HG03025 (cell line): ENCODE measurements at regions not wholly inside any gene's neighbourhood (a gene's known extent, or its start where the extent isn't known, plus 50 kb on each side); places are given as distances from the start of the nearest gene placed in this dataset.

Experiments
- ATAC-seq: cut with Tn5 transposase; IDR thresholded peaks from one replicate; pipeline ENCODE4 v1.9.1; 2021; ENCODE audit warnings: mild to moderate bottlenecking, moderate library complexity; ENCODE audit not compliant: unreplicated experiment, low FRiP score

DNA sequence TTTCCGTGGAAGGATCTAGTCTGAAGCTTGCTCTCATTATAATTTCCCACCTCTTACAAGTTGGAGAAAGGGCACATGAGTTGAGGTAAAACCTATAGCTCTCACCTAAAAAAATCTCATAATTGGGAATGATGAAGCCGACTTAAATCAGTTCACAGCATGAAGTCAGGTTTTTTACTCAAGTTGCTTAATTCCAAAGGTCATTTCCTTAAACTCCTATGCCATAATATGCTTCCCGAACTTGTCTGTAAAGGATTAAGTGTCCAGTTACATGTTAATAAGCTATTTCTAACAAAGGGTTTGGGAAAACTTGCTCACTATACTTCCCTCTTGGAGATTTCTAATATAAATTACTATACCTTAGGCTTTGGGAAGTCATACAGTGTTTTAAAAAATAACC is 481.2 kb downstream of the NUP35 start:
- no peak for ATAC-seq

DNA sequence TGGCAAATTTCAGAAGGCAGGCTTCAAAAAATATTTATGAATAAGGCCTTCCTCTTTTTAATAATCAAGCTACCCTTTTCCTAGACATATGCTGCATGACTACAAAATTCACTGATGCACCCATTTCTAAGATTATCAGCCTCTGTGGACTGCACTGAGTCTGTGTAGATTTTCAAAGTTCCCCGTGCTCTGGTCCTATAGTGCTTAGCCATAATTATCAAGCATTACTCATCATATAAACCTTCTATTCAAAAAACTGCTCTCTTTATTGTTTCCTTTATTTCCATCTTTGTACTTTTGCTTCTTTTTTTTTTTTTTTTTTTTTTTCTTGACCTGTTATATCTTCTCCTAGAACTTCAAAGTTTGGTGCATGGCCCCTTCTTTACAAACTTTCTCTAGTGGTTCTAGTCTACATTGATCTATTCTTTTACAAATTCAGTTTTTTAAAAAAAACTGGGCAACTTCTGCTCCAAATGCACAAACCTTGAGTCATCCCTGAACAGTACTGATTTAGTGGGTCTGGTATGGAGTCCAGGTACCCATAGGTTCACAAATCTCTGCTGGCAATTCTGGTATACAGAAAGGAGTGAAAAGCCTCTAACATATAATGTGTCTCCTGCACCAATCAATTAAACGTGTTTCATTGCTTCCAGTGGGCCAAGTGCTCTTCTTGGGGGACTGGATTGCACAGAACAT is 481.9 kb downstream of the NUP35 start:
- no peak for ATAC-seq

DNA sequence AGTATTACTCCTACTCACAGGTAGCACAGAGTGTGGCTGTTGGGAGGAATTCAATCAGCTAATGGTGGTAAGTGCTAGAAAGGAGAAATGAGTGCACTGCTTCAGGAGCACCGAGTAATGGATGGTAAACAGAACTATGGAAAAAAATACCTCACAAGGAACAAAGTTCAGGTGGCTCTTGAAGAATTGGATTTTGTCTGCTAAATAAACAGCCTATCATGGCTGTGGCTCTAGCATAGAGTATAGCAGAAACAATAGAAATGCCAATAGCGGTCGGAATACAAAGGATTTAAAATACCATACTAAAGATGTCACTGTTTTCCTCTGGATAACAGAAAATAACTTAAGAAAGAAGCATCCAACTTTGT is 482.5 kb downstream of the NUP35 start:
- ATAC-seq, result no peak

DNA sequence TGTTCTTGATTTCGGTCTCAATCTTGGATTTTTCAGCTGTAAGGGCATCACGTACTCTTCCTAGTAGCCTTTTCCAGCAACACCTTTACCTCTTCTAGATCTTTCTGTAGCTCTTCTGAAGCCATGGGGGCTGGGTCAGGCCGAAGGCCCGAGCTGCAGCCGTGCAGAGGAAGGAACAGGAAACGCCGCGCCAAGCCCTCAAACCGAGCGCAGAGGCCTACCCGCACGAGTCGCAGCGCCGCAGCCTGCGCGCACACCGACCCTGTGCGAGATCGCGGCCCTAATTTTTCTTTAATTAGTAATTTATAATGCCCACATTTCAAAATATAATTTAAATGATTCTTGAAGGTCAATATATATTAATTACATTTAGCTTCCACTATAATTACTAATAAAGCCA is 483.8 kb downstream of the NUP35 start:
- ATAC-seq, result no peak

DNA sequence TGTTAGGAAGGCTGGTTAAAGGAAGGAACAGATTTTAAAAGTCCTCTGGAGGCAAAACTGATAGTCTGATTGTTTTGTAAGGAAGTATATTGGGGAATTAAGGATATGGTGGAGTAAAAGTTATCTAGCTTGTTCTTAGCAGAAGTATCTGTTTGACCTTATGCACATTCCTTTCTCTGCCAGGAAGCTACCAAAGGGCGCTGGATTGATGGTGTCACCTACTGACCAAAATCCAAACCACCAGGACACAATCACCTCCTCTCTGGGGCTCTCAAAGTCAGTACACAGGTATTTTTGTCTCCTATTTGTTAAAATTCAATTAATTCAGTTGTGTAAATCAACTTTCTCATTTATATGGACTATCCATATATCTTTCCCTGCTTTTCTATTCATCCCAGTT is 484.5 kb downstream of the NUP35 start:
- ATAC-seq, result no peak

DNA sequence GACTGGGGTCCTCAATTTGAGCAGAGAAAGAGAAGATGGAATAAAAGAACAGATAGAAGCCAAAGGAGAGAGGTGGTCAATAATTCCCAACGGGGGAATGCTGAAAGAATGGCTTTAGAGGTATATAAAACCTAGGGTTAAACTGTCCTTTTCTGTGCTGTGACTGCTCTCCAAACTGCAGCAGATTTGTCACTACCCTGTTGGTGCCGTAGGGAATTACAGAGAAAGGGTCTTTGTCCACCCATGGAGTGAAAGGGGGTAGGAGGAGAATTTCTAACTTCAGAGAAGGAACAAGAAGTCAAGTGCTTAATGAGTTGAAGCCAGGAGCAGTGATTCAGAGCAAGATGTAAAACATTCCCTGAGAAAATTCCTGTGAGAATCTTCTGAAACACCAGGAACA is 486.5 kb downstream of the NUP35 start:
- ATAC-seq, result no peak

DNA sequence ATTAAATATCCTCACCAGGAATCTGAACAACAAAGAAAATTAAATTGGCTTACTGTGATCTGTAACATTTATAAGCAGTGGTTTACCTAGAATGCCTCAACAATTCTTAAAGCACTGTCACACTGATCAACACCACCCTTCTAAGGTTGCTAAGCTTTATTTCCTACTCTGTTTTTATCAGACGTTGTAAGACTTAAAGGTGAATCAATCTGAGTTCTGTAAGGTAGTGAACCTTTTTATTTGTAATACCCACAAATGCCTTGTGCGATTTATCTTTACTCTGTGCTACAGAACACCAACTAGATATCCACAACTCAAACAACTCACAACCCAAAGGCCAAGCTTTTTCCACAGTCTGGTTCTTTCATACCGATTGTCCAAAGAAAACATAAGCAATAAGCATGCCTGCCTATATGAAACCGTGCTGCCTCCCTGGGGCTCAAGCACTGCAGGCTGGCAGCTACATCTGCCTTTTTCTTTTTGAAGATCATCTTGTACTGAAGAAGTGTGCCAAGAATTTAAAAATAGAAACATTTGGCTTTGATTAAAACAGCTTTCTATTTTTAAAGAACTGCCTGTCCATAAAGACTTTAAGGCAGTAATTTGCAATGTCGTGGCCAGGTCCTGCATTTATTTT is 490.7 kb downstream of the NUP35 start:
- ATAC-seq, result no peak

DNA sequence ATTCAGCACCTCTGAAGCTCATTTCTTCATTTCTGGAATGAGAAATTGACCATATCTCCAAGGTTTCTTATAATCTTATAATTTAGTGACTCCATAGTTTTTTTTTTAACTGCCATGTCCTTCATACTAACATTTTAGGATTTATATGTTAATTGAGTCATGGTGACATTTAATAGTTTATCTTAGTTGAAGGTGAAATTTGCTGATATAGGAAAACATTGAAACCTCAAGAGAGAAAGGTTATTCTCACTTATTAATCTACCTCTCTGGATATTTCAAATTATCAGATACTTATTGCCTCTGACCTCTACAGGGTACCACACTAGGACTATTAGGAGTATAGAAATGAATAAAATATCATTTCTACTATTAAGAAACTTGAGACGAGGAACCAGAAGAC is 499.0 kb downstream of the NUP35 start:
- no peak for ATAC-seq

DNA sequence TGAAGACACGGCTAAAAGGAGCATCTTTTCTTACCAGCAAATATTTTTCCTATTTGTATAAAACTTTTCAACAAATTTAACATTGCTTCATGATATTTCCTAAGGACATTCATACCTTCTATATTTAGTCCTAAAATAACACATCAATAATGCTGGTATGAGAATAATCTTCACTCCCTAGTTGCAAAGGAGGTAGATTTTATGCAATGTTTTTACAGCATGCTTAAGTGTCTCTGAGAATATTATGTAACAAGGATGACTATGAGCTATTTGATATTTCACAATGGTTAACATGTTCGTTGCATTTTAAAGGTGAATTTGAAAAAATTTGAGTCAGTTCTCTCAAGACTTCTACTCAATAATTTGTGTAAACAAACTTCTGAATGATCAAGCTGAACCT is 506.7 kb downstream of the NUP35 start:
- no peak for ATAC-seq

DNA sequence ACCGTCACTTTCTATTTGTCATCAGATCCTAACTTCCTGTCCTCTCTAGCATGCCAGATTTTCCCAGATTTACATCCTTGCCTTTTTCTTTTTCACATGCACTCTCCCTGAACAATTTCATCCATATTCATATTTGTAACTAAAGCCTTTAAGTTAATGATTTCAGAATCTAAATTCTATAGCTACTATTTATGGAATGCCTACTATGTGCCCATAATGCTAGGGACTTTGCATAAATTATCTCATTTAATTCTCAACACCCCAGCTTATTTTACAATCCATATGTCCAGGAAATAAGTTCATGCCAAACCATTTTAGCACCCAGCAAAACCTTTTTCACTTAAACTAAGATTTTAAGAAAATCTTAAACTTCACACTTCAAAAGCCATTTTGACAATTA is 531.9 kb downstream of the NUP35 start:
- no peak for ATAC-seq

DNA sequence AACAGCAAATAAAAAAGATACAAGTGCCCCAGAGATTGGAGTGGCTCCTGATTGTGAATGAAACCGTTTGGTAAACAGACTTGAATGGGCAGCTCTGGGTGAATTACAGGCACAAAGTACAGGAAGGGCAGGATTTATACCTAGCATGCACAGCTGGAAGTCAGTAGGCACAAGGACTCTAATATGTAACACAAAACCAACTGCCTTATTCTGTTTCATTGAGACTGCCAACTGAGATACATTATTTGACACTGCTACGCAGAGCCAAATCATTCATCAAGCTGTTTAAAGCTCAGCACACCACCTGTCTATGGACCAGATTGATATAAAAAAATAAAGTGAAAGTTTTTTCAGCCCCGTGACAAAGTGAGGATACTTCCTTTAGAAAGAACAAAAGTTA is 541.2 kb downstream of the NUP35 start:
- ATAC-seq, result no peak

DNA sequence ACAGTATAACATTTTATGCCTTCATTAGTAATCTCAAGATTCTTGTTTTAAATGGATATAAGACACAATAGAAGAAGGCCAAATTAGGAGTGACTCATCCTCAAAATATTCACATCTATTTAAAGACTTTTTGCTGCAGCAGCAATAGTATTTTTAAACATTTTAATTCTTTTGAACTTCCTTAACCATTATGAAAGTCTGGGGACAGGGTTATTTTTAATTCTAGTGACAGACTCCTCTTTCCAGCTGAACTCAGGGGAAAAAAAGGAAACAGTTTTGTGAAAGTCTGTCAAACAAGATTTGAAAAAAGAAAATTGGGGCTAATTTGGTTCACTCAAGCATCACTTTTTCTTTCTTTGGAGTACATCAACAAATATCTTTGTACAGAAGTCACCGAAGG is 541.8 kb downstream of the NUP35 start:
- no peak for ATAC-seq

DNA sequence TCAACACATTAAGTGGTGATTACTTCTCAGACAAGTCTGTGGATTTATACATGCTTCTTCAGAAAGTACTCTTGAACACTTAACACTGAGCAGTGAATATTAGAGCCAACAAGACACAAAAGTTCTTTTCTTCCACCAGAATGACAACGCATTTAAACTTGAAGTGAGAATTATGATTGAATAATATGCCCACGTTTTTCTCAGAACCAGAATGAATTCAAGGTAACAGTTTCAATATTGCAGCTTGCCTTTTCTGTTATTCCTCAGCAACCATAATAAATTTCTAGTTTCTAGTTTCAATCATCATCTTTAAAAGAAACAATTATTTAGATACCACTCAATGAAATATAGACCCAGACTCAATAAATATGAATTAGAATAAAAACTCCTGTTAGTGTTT is 547.0 kb downstream of the NUP35 start:
- peak; percentile 54 for ATAC-seq

DNA sequence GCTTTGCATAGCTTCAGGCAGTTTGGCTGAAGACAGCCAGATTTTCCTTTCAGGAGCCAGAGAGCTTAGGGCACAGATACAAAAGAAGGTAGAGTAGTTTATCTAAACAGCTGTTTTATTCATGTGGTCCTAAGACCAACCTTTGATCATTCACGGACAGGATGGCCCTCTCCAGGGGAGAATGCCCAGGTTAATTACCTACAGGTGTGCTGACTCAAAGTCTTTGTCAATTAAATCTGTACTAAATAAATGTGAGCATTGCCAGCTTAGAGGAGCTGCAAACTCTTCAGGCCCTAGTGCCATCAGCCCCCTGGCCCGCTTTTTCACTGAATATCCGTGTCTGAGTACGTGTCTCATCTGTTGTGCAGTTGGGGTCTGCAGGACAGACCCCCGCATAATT is 554.7 kb downstream of the NUP35 start:
- no peak for ATAC-seq

DNA sequence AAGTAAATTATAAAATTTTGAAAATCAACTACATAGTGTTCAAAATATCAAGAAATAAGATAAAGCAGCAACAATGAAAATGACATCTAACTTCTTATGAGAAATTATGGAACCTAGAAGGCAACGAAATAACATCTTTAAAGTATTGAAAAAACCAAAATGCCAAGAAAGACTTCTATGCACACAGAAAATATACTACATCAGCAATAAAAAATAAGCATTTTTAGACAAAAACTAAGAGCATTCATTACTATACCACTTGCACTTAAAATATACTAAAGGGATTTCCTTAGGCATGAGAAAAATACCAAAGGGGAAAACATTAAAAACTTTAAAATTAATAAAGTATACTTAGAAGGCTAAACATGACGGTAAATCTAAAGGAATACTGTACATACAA is 556.3 kb downstream of the NUP35 start:
- no peak for ATAC-seq

DNA sequence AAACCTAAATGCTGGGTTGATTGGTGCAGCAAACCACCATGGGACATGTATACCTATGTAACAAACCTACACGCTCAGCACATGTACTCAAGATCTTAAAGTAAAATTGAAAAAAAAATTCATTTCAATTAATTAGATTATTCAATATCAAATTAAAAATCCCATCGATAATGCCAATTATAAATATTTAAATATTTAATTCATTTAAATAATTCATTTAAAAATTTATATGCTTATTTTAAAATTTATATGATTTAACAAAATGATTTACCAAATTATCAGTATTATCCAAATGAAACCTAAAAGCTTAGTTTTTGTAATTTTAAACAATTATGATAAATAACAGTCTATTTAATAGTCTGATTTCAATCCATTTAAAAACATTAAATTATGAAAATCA is 560.4 kb downstream of the NUP35 start:
- no peak for ATAC-seq

DNA sequence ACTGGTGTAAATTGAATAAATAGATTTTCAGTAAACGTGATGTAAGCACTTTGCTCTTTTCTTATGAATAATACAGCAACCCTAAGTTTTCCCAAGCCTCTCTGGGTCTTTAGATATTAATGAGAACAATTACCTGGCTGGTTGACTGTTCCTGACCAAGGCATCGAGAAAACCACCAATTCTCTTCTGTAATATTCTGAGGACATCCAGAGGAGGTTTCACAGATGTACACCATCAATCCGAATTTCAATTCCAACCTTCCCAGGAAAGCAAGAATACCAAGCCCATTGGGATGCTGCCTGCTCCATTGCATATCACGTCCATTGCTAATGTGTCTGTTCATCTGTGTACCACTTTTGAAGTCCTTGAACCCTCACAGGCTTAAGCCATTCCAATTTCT is 571.8 kb downstream of the NUP35 start:
- ATAC-seq, result no peak

DNA sequence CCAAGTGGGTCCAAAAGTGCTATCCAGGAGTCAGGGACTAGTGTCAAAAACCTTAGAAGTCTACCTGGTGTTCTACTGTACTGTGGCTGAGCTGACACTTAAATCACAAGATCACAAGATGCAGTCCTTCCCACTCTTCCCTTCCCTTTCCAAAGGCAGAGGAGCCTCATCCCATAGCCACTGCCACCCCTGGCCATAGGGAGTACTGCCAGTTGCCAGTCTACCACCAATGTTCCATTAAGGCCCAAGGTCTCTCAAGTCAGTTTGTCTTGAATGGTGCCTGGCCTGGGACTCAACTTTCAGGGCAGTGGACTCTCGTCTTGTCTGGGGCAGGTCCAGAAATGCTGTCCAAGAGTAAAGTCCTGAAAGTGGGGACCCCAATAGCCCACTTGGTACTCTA is 585.6 kb downstream of the NUP35 start:
- ATAC-seq, result no peak

DNA sequence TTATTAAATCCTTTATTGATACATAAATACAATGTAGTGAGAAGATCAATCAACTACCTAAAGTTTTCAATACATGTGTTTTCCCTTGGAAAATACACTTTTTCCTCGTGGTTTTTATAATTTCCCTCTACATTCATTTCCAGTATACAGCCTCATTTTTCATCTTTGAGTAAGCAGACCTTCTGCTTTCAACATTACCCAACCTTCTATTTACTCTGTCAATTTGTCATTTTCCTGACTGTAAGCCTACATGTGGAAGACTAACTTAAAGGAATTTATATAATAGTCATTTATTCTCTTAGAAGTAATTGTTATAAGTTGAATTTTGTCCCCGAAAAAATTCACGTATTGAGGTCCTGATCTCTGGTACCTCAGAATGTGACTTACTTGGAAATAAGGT is 594.0 kb downstream of the NUP35 start:
- no peak for ATAC-seq

DNA sequence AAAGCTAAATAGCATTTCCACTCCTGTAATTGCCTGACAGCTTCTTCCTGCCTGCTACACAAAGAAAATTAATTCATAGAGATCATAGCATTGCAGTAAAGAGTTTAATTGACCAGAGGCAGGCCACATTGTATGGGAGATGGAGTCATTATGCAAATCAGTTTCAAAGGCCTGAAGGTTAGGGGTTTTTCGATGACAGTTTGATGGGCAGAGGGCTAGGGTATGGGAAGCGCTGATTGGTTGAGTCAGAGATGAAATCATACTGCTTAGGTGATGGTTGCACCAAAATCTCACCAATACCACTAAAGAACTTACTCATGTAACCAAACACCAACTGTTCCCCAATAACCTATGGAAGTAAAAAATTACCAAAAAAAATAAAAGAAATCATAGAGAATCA is 599.0 kb downstream of the NUP35 start:
- ATAC-seq, result no peak

DNA sequence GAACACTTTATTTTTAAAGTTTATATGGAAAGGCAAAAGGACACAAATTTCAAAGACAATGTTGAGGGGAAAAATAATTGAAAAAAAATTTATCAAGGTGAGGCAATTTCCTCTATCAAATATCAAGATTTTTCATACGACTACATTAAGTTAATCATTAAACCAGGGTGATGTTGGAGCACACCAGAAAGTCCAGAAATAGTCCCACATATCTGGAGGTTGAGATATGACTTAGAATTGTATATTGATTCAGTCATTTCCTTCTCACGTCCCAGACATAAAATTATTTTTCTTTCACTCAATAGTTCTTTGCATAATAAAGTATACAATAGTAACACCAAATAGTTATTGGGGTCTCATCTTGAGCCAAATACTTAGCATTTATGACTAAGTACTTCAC is 605.1 kb downstream of the NUP35 start:
- no peak for ATAC-seq

DNA sequence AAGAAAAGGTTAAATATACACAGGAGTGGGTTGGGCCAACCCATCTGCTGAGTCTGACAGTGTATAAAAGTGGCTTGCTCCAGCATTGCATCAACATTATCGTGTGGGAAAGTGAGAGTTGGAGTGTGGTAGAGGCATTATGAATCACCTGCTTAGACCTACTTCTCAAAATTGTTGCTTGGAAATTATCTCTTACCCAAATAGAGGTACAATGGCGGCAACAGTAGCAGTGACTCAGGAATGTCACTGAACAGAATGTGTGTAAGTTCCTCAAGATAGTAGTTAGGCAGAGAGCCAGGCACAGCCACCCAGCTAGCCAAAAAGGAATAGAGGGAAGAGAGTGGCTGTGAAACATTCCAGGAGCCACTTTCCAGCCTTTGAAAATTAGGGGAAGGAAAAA is 616.0 kb downstream of the NUP35 start:
- ATAC-seq, result no peak

DNA sequence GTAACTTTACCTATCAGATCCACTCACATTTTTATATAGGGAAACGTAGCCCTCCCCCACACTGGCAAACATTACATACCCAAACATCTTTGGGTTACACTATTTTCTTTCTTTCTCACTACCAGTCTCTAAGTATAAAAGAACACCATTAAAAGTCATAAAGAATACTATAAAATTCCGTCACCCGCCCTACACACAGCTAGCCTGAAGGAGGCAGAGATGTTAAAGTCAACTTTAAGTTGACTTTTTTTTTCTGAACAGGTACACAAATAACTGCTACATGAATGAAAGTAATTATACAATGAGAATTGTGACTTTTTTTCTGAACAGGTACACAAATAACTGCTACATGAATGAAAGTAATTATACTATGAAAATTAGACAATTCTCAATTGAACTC is 628.3 kb downstream of the NUP35 start:
- no peak for ATAC-seq
